ENCODE measurements at regions not wholly inside any gene's neighbourhood (a gene's known extent, or its start where the extent isn't known, plus 50 kb on each side); places are given as distances from the start of the nearest gene placed in this dataset.

DNA sequence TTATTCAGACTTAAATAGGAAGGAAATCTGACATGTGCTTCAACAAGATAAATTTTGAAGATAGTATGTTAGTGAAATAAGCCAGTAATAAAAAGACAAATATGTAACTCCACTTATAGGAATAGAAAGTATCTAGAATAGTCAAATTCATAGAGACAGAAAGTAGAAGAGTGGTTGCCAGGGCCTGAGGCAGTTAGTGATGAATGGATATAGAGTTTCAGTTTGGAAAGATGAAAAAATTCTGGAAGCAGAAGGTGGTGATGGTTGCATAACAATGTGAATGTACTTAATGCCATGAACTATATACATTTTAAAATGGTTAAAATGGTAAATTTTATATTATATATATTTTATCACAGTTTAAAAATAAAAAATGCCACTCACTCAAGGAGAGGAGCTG is 54.3 kb downstream of the HAND2 start:
- H3K4me3 ChIP-seq (ENCODE audit: low read depth, low read length): no peak overlapping the region
- TF ChIP-seq CTCF (IDR thresholded peaks at IDR 0.05; ENCODE audit: low read depth, low read length): no peak
- in situ Hi-C loops (cut with HindIII; ENCODE audit: low sequenced_read_pairs): no loop called here
- DNase-seq (ENCODE audit: low read depth, low spot score): no peak

GRCh38 chr4:173469622-173470021 is 60.4 kb downstream of the HAND2 start:
- no peak for DNase-seq (ENCODE audit: low read depth, low spot score)
- no peak for TF ChIP-seq CTCF (IDR thresholded peaks at IDR 0.05; ENCODE audit: low read depth, low read length)

GRCh38 chr4:173468314-173468713 is 61.7 kb downstream of the HAND2 start:
- no peak for DNase-seq (ENCODE audit: low read depth, low spot score)
- TF ChIP-seq CTCF (IDR thresholded peaks at IDR 0.05; ENCODE audit: low read depth, low read length): no peak
- in situ Hi-C loops (cut with HindIII; ENCODE audit: low sequenced_read_pairs): no loop called here
- H3K4me3 ChIP-seq (ENCODE audit: low read depth, low read length): no peak overlapping the region

More at GRCh38 chr4:173469622-173470021, 60.4 kb downstream of the HAND2 start:
- in situ Hi-C loops (cut with HindIII; ENCODE audit: low sequenced_read_pairs): no loop called here
- no peak overlapping the region for H3K4me3 ChIP-seq (ENCODE audit: low read depth, low read length)

DNA sequence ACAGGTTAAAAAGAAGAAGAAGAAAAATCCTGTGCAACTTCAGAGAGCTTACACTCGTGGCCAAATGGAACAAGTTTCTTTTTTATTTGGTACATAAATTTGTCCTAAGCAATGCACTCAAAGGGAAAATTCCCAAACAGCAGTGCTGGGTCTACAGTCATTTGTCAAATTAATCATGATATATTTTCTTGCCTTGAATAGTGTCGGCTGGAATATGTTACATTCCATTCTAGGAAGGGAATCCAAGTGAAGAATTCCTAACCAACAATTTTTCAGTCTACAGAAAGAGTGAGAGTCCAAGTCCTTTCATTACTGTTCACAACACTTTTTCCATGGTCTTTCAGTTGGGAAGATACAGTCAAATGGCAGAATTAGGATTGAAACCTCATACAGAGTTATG is 63.9 kb downstream of the HAND2 start:
- H3K4me3 ChIP-seq (ENCODE audit: low read depth, low read length): no peak overlapping the region
- no peak for DNase-seq (ENCODE audit: low read depth, low spot score)
- in situ Hi-C loops (cut with HindIII; ENCODE audit: low sequenced_read_pairs): no loop called here
- TF ChIP-seq CTCF (IDR thresholded peaks at IDR 0.05; ENCODE audit: low read depth, low read length): no peak

- in situ Hi-C loops (cut with HindIII; ENCODE audit: low sequenced_read_pairs): no loop called here
- no peak for DNase-seq (ENCODE audit: low read depth, low spot score)
Observed at GRCh38 chr4:173464481-173464880, 65.5 kb downstream of the HAND2 start.

DNA sequence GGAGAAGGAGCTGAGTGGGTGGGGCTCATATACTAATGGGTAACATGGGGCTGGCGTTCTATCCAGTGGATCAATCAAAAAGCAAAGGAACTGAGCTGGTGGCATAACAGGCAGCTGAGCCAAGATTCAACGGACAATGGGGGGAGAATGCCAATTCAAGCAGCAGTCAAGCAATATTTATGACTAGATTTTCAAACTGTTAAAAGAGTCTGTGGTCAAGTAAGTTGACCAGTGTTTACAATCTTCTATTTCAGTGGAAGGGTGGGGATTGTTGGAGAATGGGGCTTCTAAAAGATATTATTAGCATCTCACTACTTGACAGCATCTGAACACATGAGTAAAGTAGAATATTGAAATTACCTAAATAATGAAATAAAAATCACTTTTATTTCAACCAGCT is 64.9 kb upstream of the SCRG1 start:
- H3K4me3 ChIP-seq (ENCODE audit: low read depth, low read length): no peak overlapping the region
- DNase-seq (ENCODE audit: low read depth, low spot score): no peak
- in situ Hi-C loops (cut with HindIII; ENCODE audit: low sequenced_read_pairs): no loop called here
- TF ChIP-seq CTCF (IDR thresholded peaks at IDR 0.05; ENCODE audit: low read depth, low read length): no peak

More at GRCh38 chr4:173464481-173464880, 65.5 kb downstream of the HAND2 start:
- no peak for TF ChIP-seq CTCF (IDR thresholded peaks at IDR 0.05; ENCODE audit: low read depth, low read length)
- no peak overlapping the region for H3K4me3 ChIP-seq (ENCODE audit: low read depth, low read length)

DNA sequence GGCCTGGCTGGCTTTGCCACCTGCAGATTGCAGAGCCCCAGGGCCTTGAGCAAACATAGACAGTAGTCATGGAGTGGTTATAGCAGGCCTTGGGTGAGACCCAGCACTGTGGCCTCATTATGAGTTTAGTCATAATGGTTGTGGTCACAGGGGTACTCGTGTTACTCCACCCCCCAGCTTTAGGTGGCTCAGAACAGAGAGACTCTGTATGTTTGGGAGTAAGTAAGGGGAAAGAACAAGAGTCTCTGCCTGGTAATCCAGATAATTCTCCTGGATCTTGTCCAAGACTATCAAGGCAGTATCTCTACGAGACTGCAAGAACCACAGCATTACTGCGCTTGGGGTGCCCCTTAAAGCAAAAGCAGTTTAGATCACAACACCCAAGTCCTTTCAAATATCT is 62.3 kb upstream of the SCRG1 start:
- DNase-seq (ENCODE audit: low read depth, low spot score): peak; percentile 82

More for the DNA sequence above, 62.3 kb upstream of the SCRG1 start:
- no peak overlapping the region for H3K4me3 ChIP-seq (ENCODE audit: low read depth, low read length)
- in situ Hi-C loops (cut with HindIII; ENCODE audit: low sequenced_read_pairs): no loop called here
- TF ChIP-seq CTCF (IDR thresholded peaks at IDR 0.05; ENCODE audit: low read depth, low read length): no peak

Data from astrocyte of the spinal cord (primary cell).